Body of pancreas (tissue), 4 donors: ENCODE measurements at regions not wholly inside any gene's neighbourhood (a gene's known extent, or its start where the extent isn't known, plus 50 kb on each side); places are given as distances from the start of the nearest gene placed in this dataset.

Source experiments
- ATAC-seq: fragments of 150-250 bp; one replicate; pipeline ENCODE4 v1.9.1; 2016
- DNase-seq, 4 donors: peaks; one replicate each; pipeline ENCODE4 v3.0.0-alpha.2; 2019
- H3K27ac ChIP-seq, 4 donors: fragments of 200-600 bp; sonication (generic); 1 replicate in 3 of 4; 2 replicates in 1 of 4; pipeline versions ENCODE4 v1.5.1 to v1.6.1; 2016 to 2019; ENCODE audit warnings: mild to moderate bottlenecking in 1 of 4, mixed read lengths in 1 of 4, moderate library complexity in 1 of 4
- H3K27me3 ChIP-seq, 2 donors: fragments of 200-600 bp; sonication (generic); one replicate each; pipeline ENCODE4 v1.6.0; 2016; ENCODE audit warnings: mild to moderate bottlenecking in 1 of 2
- H3K36me3 ChIP-seq, 2 donors: fragments of 200-600 bp; sonication (generic); replicated peaks in 1 of 2; 2 replicates each; pipeline ENCODE4 v1.5.1; 2016; ENCODE audit warnings: low read depth in 2 of 2; ENCODE audit not compliant: insufficient read depth in 1 of 2
- H3K4me1 ChIP-seq: fragments of 200-600 bp; sonication (generic); one replicate; pipeline ENCODE4 v1.6.0; 2016
- H3K4me3 ChIP-seq, 2 donors: fragments of 200-600 bp; sonication (generic); 1 replicate in 1 of 2; 2 replicates in 1 of 2; pipeline ENCODE4 v1.5.1; 2016 to 2019
- H3K9me3 ChIP-seq, 3 donors: fragments of 200-600 bp; sonication (generic); 1 replicate in 2 of 3; 2 replicates in 1 of 3; pipeline ENCODE4 v1.5.1; 2016
- CTCF ChIP-seq, 7 experiments: fragments of 450-650 bp in 4 of 7; fragments of 200-600 bp in 3 of 7; sonication (generic) in 3 of 7; IDR thresholded peaks; one replicate each; pipeline ENCODE4 v1.5.1; 2016 to 2019; ENCODE audit warnings: antibody characterized with exemption in 7 of 7
- POLR2A ChIP-seq, 3 donors: fragments of 450-650 bp; IDR thresholded peaks; one replicate each; pipeline ENCODE4 v1.6.1; 2016; ENCODE audit warnings: antibody characterized with exemption in 3 of 3, mild to moderate bottlenecking in 2 of 3
- WGBS, 2 donors: methylation state at CpG; one replicate each; pipeline ENCODE4 v1.1.5; 2017; 5-methylcytosine and 5-hydroxymethylcytosine counted together
- intact Hi-C: fragments of 100-400 bp; cut with DNase I; formaldehyde crosslinking; loops from one replicate; pipeline ENCODE4 v1.15.1; 2023

- no peak overlapping the region for H3K4me3 ChIP-seq
- no peaks in the 10 kb centered on the region for H3K36me3 ChIP-seq
- H3K27ac ChIP-seq = no peak overlapping the region
- H3K27me3 ChIP-seq = no peaks in the 10 kb centered on the region
- TF ChIP-seq POLR2A (IDR thresholded peaks at IDR 0.05) = no peak
- no peak for TF ChIP-seq CTCF (IDR thresholded peaks at IDR 0.05)
- H3K9me3 ChIP-seq = peaks cover 0 to 5% (median 0%) of the 10 kb centered on the region in 3 donors
- H3K4me1 ChIP-seq = no peaks in the 10 kb centered on the region
- intact Hi-C loops = no loop called here
- DNase-seq = no peak
- no peak for ATAC-seq
Observed at GRCh38 chr10:42916974-42917373, 134.4 kb downstream of the BMS1 start.

- Histone ChIP-seq H3K4me3 (no peak overlapping the region), H3K27ac (no peak overlapping the region), H3K27me3 (no peaks in the 10 kb centered on the region), H3K4me1 (no peaks in the 10 kb centered on the region), H3K36me3 (no peaks in the 10 kb centered on the region), H3K9me3 (peaks cover 0 to 5% (median 0%) of the 10 kb centered on the region in 3 donors)
- intact Hi-C loops = no loop called here
- no peak for ATAC-seq
- DNase-seq = no peak
- WGBS, 2 donors = 36 to 38% methylated on average over 2 of the region's 2 CpGs
- TF ChIP-seq CTCF (IDR thresholded peaks at IDR 0.05) (no peak), POLR2A (IDR thresholded peaks at IDR 0.05) (no peak)
Observed at GRCh38 chr10:42917821-42918220, 135.2 kb downstream of the BMS1 start.

- WGBS, 2 donors = 77 to 78% methylated on average over 2 of the region's 2 CpGs
- H3K4me3 ChIP-seq = no peak overlapping the region
- ATAC-seq (no peak), DNase-seq (no peak)
- no peaks in the 10 kb centered on the region for H3K27me3 ChIP-seq
- no peaks in the 10 kb centered on the region for H3K36me3 ChIP-seq
- no peaks in the 10 kb centered on the region for H3K9me3 ChIP-seq
- TF ChIP-seq POLR2A (IDR thresholded peaks at IDR 0.05) = no peak
- no peak for TF ChIP-seq CTCF (IDR thresholded peaks at IDR 0.05)
- H3K4me1 ChIP-seq = no peaks in the 10 kb centered on the region
- no peak overlapping the region for H3K27ac ChIP-seq
- intact Hi-C loops = no loop called here
Observed at GRCh38 chr10:42921951-42922350, 139.4 kb downstream of the BMS1 start.

- ATAC-seq (no peak), DNase-seq (no peak)
- H3K9me3 ChIP-seq = no peaks in the 10 kb centered on the region
- TF ChIP-seq POLR2A (IDR thresholded peaks at IDR 0.05) = no peak
- no peak for TF ChIP-seq CTCF (IDR thresholded peaks at IDR 0.05)
- no peaks in the 10 kb centered on the region for H3K36me3 ChIP-seq
- H3K27me3 ChIP-seq = no peaks in the 10 kb centered on the region
- no peak overlapping the region for H3K4me3 ChIP-seq
- no peak overlapping the region for H3K27ac ChIP-seq
- no peaks in the 10 kb centered on the region for H3K4me1 ChIP-seq
- 74 to 76% methylated on average over 5 of the region's 5 CpGs for WGBS, 2 donors
- intact Hi-C loops = no loop called here
Observed at GRCh38 chr10:42924484-42924883, 141.9 kb downstream of the BMS1 start.

GRCh38 chr10:42926843-42927242 is 144.2 kb downstream of the BMS1 start:
- Histone ChIP-seq H3K9me3 (no peaks in the 10 kb centered on the region), H3K27me3 (no peaks in the 10 kb centered on the region), H3K27ac (no peak overlapping the region), H3K4me1 (no peaks in the 10 kb centered on the region), H3K36me3 (no peaks in the 10 kb centered on the region), H3K4me3 (no peak overlapping the region)
- TF ChIP-seq POLR2A (IDR thresholded peaks at IDR 0.05) (no peak), CTCF (IDR thresholded peaks at IDR 0.05) (no peak)
- 33 to 38% methylated on average over 4 to 6 of the region's 6 CpGs for WGBS, 2 donors
- intact Hi-C loops = no loop called here
- DNase-seq (peak in 1 of 4 donors; percentile 27), ATAC-seq (no peak)
